SU-DHL-6 (cell line): ENCODE measurements at regions not wholly inside any gene's neighbourhood (a gene's known extent, or its start where the extent isn't known, plus 50 kb on each side); places are given as distances from the start of the nearest gene placed in this dataset.

ENCODE experiments used
- H2AFZ ChIP-seq: fragments of 200-600 bp; sonication (generic); 2 replicates; pipeline ENCODE4 v1.6.1; 2014; ENCODE audit warnings: low read depth, mild to moderate bottlenecking, moderate library complexity, mixed read lengths, antibody characterized with exemption, low read length; ENCODE audit not compliant: severe bottlenecking
- H3F3A ChIP-seq: fragments of 200-600 bp; shearing (Covaris generic); 2 replicates; pipeline ENCODE4 v1.6.0; 2016; ENCODE audit warnings: antibody characterized with exemption, mild to moderate bottlenecking; ENCODE audit not compliant: insufficient read depth
- H3K27ac ChIP-seq: fragments of 200-600 bp; sonication (generic); 2 replicates; pipeline ENCODE4 v1.5.1; 2016; ENCODE audit warnings: low read depth, mild to moderate bottlenecking, low read length, moderate library complexity, mixed read lengths
- H3K27me3 ChIP-seq: fragments of 200-600 bp; sonication (generic), shearing (Covaris generic); 2 replicates; pipeline ENCODE4 v1.6.0; 2014; ENCODE audit warnings: mild to moderate bottlenecking, low read length
- H3K36me3 ChIP-seq: fragments of 200-600 bp; sonication (generic); 2 replicates; pipeline ENCODE4 v1.6.1; 2014; ENCODE audit warnings: mild to moderate bottlenecking, low read length, mixed read lengths
- H3K4me2 ChIP-seq: fragments of 300-600, 200-600 bp; shearing (Covaris generic), sonication (generic); 2 replicates; pipeline ENCODE4 v1.6.0; 2014; ENCODE audit warnings: low read length, low read depth, mild to moderate bottlenecking; ENCODE audit not compliant: poor library complexity, severe bottlenecking
- H3K4me3 ChIP-seq: fragments of 200-600 bp; sonication (generic); 2 replicates; pipeline ENCODE4 v1.5.1; 2014; ENCODE audit warnings: antibody characterized with exemption, low read length, mild to moderate bottlenecking, mixed read lengths; ENCODE audit not compliant: insufficient read depth, poor library complexity, severe bottlenecking
- H3K79me2 ChIP-seq: fragments of 200-600 bp; sonication (generic); 2 replicates; pipeline ENCODE4 v1.6.1; 2014; ENCODE audit warnings: mild to moderate bottlenecking, low read length, moderate library complexity; ENCODE audit not compliant: insufficient read depth
- H3K9ac ChIP-seq: fragments of 200-600 bp; sonication (generic); 2 replicates; pipeline ENCODE4 v1.7.0; 2014; ENCODE audit warnings: mild to moderate bottlenecking, low read length
- H3K9me2 ChIP-seq: fragments of 200-600 bp; sonication (generic); replicated peaks from 2 replicates; pipeline ENCODE4 v1.6.1; 2014; ENCODE audit warnings: low read length; ENCODE audit not compliant: insufficient read depth
- H3K9me3 ChIP-seq: fragments of 200-600 bp; sonication (generic); 2 replicates; pipeline ENCODE4 v1.6.1; 2014; ENCODE audit warnings: low read length, mixed read lengths; ENCODE audit not compliant: insufficient read depth
- H4K20me1 ChIP-seq: fragments of 200-600 bp; sonication (generic); 2 replicates; pipeline ENCODE4 v1.6.1; 2014; ENCODE audit warnings: low read depth, mild to moderate bottlenecking, antibody characterized with exemption, low read length, moderate library complexity, mixed read lengths
- CTCF ChIP-seq: fragments of 200-600 bp; sonication (generic); IDR thresholded peaks from one replicate; pipeline ENCODE4 v1.5.1; 2017; ENCODE audit warnings: antibody characterized with exemption, mild to moderate bottlenecking, low read length, moderate library complexity; ENCODE audit not compliant: insufficient read depth, poor library complexity, severe bottlenecking
- EZH2phosphoT487 ChIP-seq: fragments of 200-600 bp; sonication (generic), shearing (Covaris generic); conservative IDR thresholded peaks from 2 replicates; pipeline ENCODE4 v1.6.1; 2018; ENCODE audit warnings: mild to moderate bottlenecking, antibody characterized with exemption, low read length, moderate library complexity, mixed read lengths

- Histone ChIP-seq H3K9ac (no peak overlapping the region), H3K4me2 (no peak overlapping the region), H3K36me3 (no peaks in the 10 kb centered on the region), H3F3A (no peaks in the 10 kb centered on the region), H3K79me2 (no peaks in the 10 kb centered on the region), H4K20me1 (no peaks in the 10 kb centered on the region), H2AFZ (no peak overlapping the region), H3K27ac (no peak overlapping the region), H3K4me3 (no peak overlapping the region), H3K9me2 (no peaks in the 10 kb centered on the region; the same call in 1 of the 2 replicates), H3K9me3 (no peaks in the 10 kb centered on the region), H3K27me3 (no peaks in the 10 kb centered on the region)
- TF ChIP-seq CTCF = no peak
- TF ChIP-seq EZH2phosphoT487 = no peak
These were observed 101.9 kb upstream of the ZNF644 start for GRCh38 chr1:91123773-91124172.

GRCh38 chr1:91123319-91123718 is 101.5 kb upstream of the ZNF644 start:
- Histone ChIP-seq H3K9ac (no peak overlapping the region), H3K27ac (no peak overlapping the region), H3K9me3 (no peaks in the 10 kb centered on the region), H3K27me3 (no peaks in the 10 kb centered on the region), H3K4me2 (no peak overlapping the region), H3F3A (no peaks in the 10 kb centered on the region), H3K79me2 (no peaks in the 10 kb centered on the region), H3K4me3 (no peak overlapping the region), H3K9me2 (no peaks in the 10 kb centered on the region; the same call in 1 of the 2 replicates), H2AFZ (no peak overlapping the region), H4K20me1 (no peaks in the 10 kb centered on the region), H3K36me3 (no peaks in the 10 kb centered on the region)
- no peak for TF ChIP-seq EZH2phosphoT487
- no peak for TF ChIP-seq CTCF

- no peaks in the 10 kb centered on the region for H3K9me3 ChIP-seq
- H3K9ac ChIP-seq = no peak overlapping the region
- no peak overlapping the region for H2AFZ ChIP-seq
- H3K27ac ChIP-seq = no peak overlapping the region
- TF ChIP-seq EZH2phosphoT487 (no peak), CTCF (no peak)
- H3K9me2 ChIP-seq = no peaks in the 10 kb centered on the region; the same call in 1 of the 2 replicates
- H3K36me3 ChIP-seq = no peaks in the 10 kb centered on the region
- H3K27me3 ChIP-seq = no peaks in the 10 kb centered on the region
- no peaks in the 10 kb centered on the region for H3K79me2 ChIP-seq
- H3F3A ChIP-seq = no peaks in the 10 kb centered on the region
- H3K4me2 ChIP-seq = no peak overlapping the region
- H3K4me3 ChIP-seq = no peak overlapping the region
- no peaks in the 10 kb centered on the region for H4K20me1 ChIP-seq
These were observed 100.4 kb upstream of the ZNF644 start for GRCh38 chr1:91122106-91122717.
